Astrocyte (in vitro differentiated cells and primary cell): ENCODE measurements at regions not wholly inside any gene's neighbourhood (a gene's known extent, or its start where the extent isn't known, plus 50 kb on each side); places are given as distances from the start of the nearest gene placed in this dataset.

Source experiments
- DNase-seq: peaks from one replicate; pipeline ENCODE4 v3.0.0-alpha.2; 2010; ENCODE audit warnings: low read depth
- FAIRE-seq: peaks from 2 replicates; lab custom pipeline; 2011; peaks lifted over from hg19 to GRCh38; lab: Jason Lieb, UNC
- H2AFZ ChIP-seq: 2 replicates; pipeline ENCODE4 v1.6.0; 2012; ENCODE audit warnings: low read depth, low read length, inconsistent platforms
- H3K27ac ChIP-seq: 2 replicates; pipeline ENCODE4 v1.5.1; 2011; ENCODE audit warnings: low read depth, low read length, inconsistent platforms
- H3K27me3 ChIP-seq: 2 replicates; pipeline ENCODE4 v1.6.0; 2011; ENCODE audit warnings: low read length, inconsistent platforms; ENCODE audit not compliant: insufficient read depth
- H3K36me3 ChIP-seq: 2 replicates; pipeline ENCODE4 v1.5.1; 2011; ENCODE audit warnings: low read length, inconsistent platforms; ENCODE audit not compliant: insufficient read depth
- H3K4me1 ChIP-seq: 2 replicates; pipeline ENCODE4 v1.5.1; 2011; ENCODE audit warnings: low read length, inconsistent platforms; ENCODE audit not compliant: insufficient read depth
- H3K4me2 ChIP-seq: 2 replicates; pipeline ENCODE4 v1.6.0; 2012; ENCODE audit warnings: low read length, inconsistent platforms
- H3K4me3 ChIP-seq: 2 replicates; pipeline ENCODE4 v1.5.1; 2011; ENCODE audit warnings: low read depth, mild to moderate bottlenecking, low read length, inconsistent platforms; ENCODE audit not compliant: insufficient read depth
- H3K79me2 ChIP-seq: 2 replicates; pipeline ENCODE4 v1.6.0; 2012; ENCODE audit warnings: mild to moderate bottlenecking, low read length, inconsistent platforms; ENCODE audit not compliant: insufficient read depth
- H3K9ac ChIP-seq: 2 replicates; pipeline ENCODE4 v1.6.0; 2012; ENCODE audit warnings: mild to moderate bottlenecking, low read length, inconsistent platforms
- H3K9me3 ChIP-seq: 2 replicates; pipeline ENCODE4 v1.5.1; 2012; ENCODE audit warnings: low read depth, mild to moderate bottlenecking, low read length, inconsistent platforms; ENCODE audit not compliant: insufficient read depth
- H4K20me1 ChIP-seq: 2 replicates; pipeline ENCODE4 v1.6.0; 2012; ENCODE audit warnings: low read length, inconsistent platforms; ENCODE audit not compliant: insufficient read depth
- H3K27ac Mint-ChIP-seq: one replicate; pipeline ENCODE4 v1.8.0; 2021; ENCODE audit warnings: mild to moderate bottlenecking, mixed read lengths; ENCODE audit not compliant: unreplicated experiment
- H3K27me3 Mint-ChIP-seq: one replicate; pipeline ENCODE4 v1.8.0; 2021; ENCODE audit warnings: low read depth, mixed read lengths; ENCODE audit not compliant: unreplicated experiment
- H3K36me3 Mint-ChIP-seq: one replicate; pipeline ENCODE4 v1.8.0; 2021; ENCODE audit warnings: low read depth, mixed read lengths; ENCODE audit not compliant: unreplicated experiment
- H3K4me1 Mint-ChIP-seq: one replicate; pipeline ENCODE4 v1.8.0; 2021; ENCODE audit warnings: low read depth, mixed read lengths; ENCODE audit not compliant: unreplicated experiment
- H3K4me3 Mint-ChIP-seq: one replicate; pipeline ENCODE4 v1.8.0; 2021; ENCODE audit warnings: mild to moderate bottlenecking, moderate library complexity, mixed read lengths; ENCODE audit not compliant: unreplicated experiment
- H3K9me3 Mint-ChIP-seq: one replicate; pipeline ENCODE4 v1.8.0; 2021; ENCODE audit warnings: mild to moderate bottlenecking, mixed read lengths; ENCODE audit not compliant: unreplicated experiment
- EZH2 ChIP-seq: IDR thresholded peaks from 2 replicates; pipeline ENCODE4 v1.6.1; 2012; ENCODE audit warnings: mild to moderate bottlenecking, low read length, inconsistent platforms; ENCODE audit not compliant: insufficient read depth
- TF ChIP-seq, protein P1 (sequence below): IDR thresholded peaks from 2 replicates; pipeline ENCODE4 v1.5.1; 2011; ENCODE audit warnings: low read depth, mild to moderate bottlenecking, inconsistent platforms, low read length, moderate library complexity; ENCODE audit not compliant: insufficient read depth

DNA sequence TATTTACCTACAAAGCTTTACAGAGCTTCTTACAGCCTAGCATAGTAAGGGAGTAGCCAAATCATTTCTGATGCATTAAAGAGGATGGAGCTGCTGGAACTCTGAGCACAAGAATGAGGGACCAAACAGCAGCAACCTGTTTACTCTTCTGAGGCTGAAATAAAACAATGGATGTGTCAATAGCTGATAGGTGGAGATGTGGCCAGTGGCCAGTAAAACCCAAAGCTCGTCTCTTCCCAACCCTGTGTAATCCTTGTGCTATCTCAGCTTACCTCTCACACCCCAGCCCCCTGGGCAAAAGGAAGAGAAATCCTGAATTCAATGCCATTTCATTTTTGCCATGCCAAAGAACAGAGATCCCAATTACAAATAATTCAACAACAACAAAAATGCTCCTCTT lies 446.7 kb upstream of the SMIM31 start:
- no peaks in the 10 kb centered on the region for H3K36me3 ChIP-seq
- H3K27me3 ChIP-seq: no peaks in the 10 kb centered on the region
- Mint-ChIP-seq H3K4me1 (peaks cover 7% of the 10 kb centered on the region), H3K27ac (no peak overlapping the region), H3K27me3 (no peaks in the 10 kb centered on the region), H3K36me3 (no peaks in the 10 kb centered on the region), H3K4me3 (no peak overlapping the region), H3K9me3 (no peaks in the 10 kb centered on the region)
- H3K27ac ChIP-seq: no peak overlapping the region
- H3K4me2 ChIP-seq: no peak overlapping the region
- no peaks in the 10 kb centered on the region for H3K4me1 ChIP-seq
- no peak overlapping the region for H2AFZ ChIP-seq
- no peak for TF ChIP-seq EZH2
- TF ChIP-seq, protein P1, sequence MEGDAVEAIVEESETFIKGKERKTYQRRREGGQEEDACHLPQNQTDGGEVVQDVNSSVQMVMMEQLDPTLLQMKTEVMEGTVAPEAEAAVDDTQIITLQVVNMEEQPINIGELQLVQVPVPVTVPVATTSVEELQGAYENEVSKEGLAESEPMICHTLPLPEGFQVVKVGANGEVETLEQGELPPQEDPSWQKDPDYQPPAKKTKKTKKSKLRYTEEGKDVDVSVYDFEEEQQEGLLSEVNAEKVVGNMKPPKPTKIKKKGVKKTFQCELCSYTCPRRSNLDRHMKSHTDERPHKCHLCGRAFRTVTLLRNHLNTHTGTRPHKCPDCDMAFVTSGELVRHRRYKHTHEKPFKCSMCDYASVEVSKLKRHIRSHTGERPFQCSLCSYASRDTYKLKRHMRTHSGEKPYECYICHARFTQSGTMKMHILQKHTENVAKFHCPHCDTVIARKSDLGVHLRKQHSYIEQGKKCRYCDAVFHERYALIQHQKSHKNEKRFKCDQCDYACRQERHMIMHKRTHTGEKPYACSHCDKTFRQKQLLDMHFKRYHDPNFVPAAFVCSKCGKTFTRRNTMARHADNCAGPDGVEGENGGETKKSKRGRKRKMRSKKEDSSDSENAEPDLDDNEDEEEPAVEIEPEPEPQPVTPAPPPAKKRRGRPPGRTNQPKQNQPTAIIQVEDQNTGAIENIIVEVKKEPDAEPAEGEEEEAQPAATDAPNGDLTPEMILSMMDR: no peak
- H3K9ac ChIP-seq: no peak overlapping the region
- no peak for DNase-seq
- no peaks in the 10 kb centered on the region for H3K79me2 ChIP-seq
- no peaks in the 10 kb centered on the region for H4K20me1 ChIP-seq
- H3K9me3 ChIP-seq: no peaks in the 10 kb centered on the region
- no peak for FAIRE-seq
- no peak overlapping the region for H3K4me3 ChIP-seq

DNA sequence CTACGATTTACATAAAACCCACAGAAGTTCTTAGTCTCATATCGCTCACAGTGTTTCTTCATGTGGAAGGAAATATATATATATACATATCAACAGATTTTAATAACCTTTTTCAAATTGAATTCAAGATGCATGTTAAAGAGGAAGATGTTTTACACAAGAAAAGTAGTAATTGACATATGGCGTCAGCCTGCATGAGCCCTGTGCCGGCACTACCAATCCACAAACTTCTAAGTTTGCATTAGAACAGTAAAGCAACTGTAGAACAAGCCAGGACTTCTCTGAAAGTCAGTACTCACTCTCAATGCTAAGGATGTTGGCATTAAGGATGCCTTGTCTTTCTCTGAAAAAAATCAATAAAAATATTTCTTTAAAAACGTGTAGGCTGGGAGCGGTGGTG lies 441.3 kb upstream of the SMIM31 start:
- no peak overlapping the region for H2AFZ ChIP-seq

GRCh38 chr4:164313853-164314252 lies 440.1 kb upstream of the SMIM31 start:
- Histone ChIP-seq H3K27me3 (no peaks in the 10 kb centered on the region), H3K4me2 (no peak overlapping the region), H3K4me1 (no peaks in the 10 kb centered on the region), H3K36me3 (no peaks in the 10 kb centered on the region), H4K20me1 (no peaks in the 10 kb centered on the region), H3K9me3 (no peaks in the 10 kb centered on the region), H3K27ac (no peak overlapping the region), H3K4me3 (no peak overlapping the region), H3K79me2 (no peaks in the 10 kb centered on the region), H2AFZ (no peak overlapping the region), H3K9ac (no peak overlapping the region)
- FAIRE-seq (no peak), DNase-seq (no peak)
- no peak for TF ChIP-seq EZH2
- TF ChIP-seq, protein P1: no peak
- no peak overlapping the region for H3K4me3 Mint-ChIP-seq
- no peaks in the 10 kb centered on the region for H3K27me3 Mint-ChIP-seq
- peaks cover 5% of the 10 kb centered on the region for H3K4me1 Mint-ChIP-seq
- peaks cover 2% of the 10 kb centered on the region for H3K9me3 Mint-ChIP-seq
- H3K27ac Mint-ChIP-seq: no peak overlapping the region
- no peaks in the 10 kb centered on the region for H3K36me3 Mint-ChIP-seq

More for the DNA sequence above, 441.3 kb upstream of the SMIM31 start:
- TF ChIP-seq EZH2: no peak
- TF ChIP-seq, protein P1: no peak
- Histone ChIP-seq H3K36me3 (no peaks in the 10 kb centered on the region), H3K9ac (no peak overlapping the region), H3K4me3 (no peak overlapping the region), H3K79me2 (no peaks in the 10 kb centered on the region), H3K9me3 (no peaks in the 10 kb centered on the region), H3K4me2 (no peak overlapping the region), H3K27ac (no peak overlapping the region), H3K27me3 (no peaks in the 10 kb centered on the region), H4K20me1 (no peaks in the 10 kb centered on the region), H3K4me1 (no peaks in the 10 kb centered on the region)
- no peaks in the 10 kb centered on the region for H3K27me3 Mint-ChIP-seq
- FAIRE-seq (no peak), DNase-seq (no peak)
- H3K27ac Mint-ChIP-seq: no peak overlapping the region
- no peaks in the 10 kb centered on the region for H3K36me3 Mint-ChIP-seq
- H3K4me3 Mint-ChIP-seq: no peak overlapping the region
- H3K4me1 Mint-ChIP-seq: peaks cover 5% of the 10 kb centered on the region
- H3K9me3 Mint-ChIP-seq: peaks cover 2% of the 10 kb centered on the region
